ENCODE measurements at regions not wholly inside any gene's neighbourhood (a gene's known extent, or its start where the extent isn't known, plus 50 kb on each side); places are given as distances from the start of the nearest gene placed in this dataset.

GRCh38 chr6:6836609-6837406 lies 248.3 kb downstream of the LY86 start:
- H3K27ac ChIP-seq (ENCODE audit: insufficient read depth, low read depth, low read length), result no peak overlapping the region
- no peak overlapping the region for H2AFZ ChIP-seq (ENCODE audit: low read depth, low read length)
- no peak for DNase-seq (ENCODE audit: low read depth, low spot score)
- dilution Hi-C loops (cut with MboI; ENCODE audit: extremely low pct_ligation_motif_present, low sequenced_read_pairs), result no loop called here
- H3K9me1 ChIP-seq (replicated peaks; ENCODE audit: control insufficient read depth, extremely low read depth, insufficient read depth, low read length), result no peaks in the 10 kb centered on the region
- intact Hi-C loops (cut with micrococcal nuclease), result no loop called here
- peaks cover 4 to 7% of the 10 kb centered on the region in 2 experiments for H3K27me3 ChIP-seq (ENCODE audit: control insufficient read depth in 2 of 2, insufficient read depth in 2 of 2, low read length in 2 of 2)
- no peak overlapping the region for H3K9ac ChIP-seq (replicated peaks; ENCODE audit: extremely low read depth, insufficient read depth, low read length)
- H3K79me2 ChIP-seq (ENCODE audit: control insufficient read depth, insufficient read depth, low read length), result no peaks in the 10 kb centered on the region
- no peaks in the 10 kb centered on the region for H3K36me3 ChIP-seq (ENCODE audit: control insufficient read depth in 2 of 2, extremely low read depth in 1 of 2, insufficient read depth in 2 of 2, low read length in 2 of 2)
- FAIRE-seq, result no peak
- CTCF ChIA-PET, result no interaction called here
- no TSS peak for BruUV-seq (replicated peaks)
- H4K20me1 ChIP-seq (replicated peaks; ENCODE audit: control insufficient read depth, extremely low read depth, insufficient read depth, low read length), result no peaks in the 10 kb centered on the region
- no peaks in the 10 kb centered on the region for H3K9me3 ChIP-seq (replicated peaks; ENCODE audit: control insufficient read depth, insufficient read depth, low read length)
- no peak overlapping the region for H3K4me3 ChIP-seq (replicated peaks in 1 of 3; ENCODE audit: insufficient read depth in 1 of 3, low read depth in 1 of 3, low read length in 3 of 3)
- TF ChIP-seq CTCF (IDR thresholded peaks at IDR 0.05; ENCODE audit: extremely low read depth in 1 of 2, insufficient read depth in 1 of 2, low read depth in 1 of 2, low read length in 2 of 2) (no peak), JUN (IDR thresholded peaks at IDR 0.05; ENCODE audit: borderline replicate concordance, insufficient read depth, insufficient read length, low read depth) (no peak), MYC (IDR thresholded peaks at IDR 0.05; ENCODE audit: low read depth, low read length) (no peak), GATA2 (IDR thresholded peaks at IDR 0.05; ENCODE audit: insufficient read depth, insufficient read length, low read depth, low read length) (no peak), FOS (IDR thresholded peaks at IDR 0.05; ENCODE audit: borderline replicate concordance, insufficient read depth, low read length) (no peak), POLR2AphosphoS5 (IDR thresholded peaks at IDR 0.05; ENCODE audit: insufficient read depth, low read depth, low read length) (no peak), EZH2 (IDR thresholded peaks at IDR 0.05; ENCODE audit: borderline replicate concordance, low read depth, low read length, severe bottlenecking) (no peak), POLR2A (IDR thresholded peaks at IDR 0.05; ENCODE audit: low read depth, low read length) (no peak)
- TF ChIP-seq, protein P1, sequence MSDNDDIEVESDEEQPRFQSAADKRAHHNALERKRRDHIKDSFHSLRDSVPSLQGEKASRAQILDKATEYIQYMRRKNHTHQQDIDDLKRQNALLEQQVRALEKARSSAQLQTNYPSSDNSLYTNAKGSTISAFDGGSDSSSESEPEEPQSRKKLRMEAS (IDR thresholded peaks at IDR 0.05; ENCODE audit: insufficient read depth, insufficient read length), result no peak
- POLR2A ChIA-PET, result no interaction called here
- H3K4me2 ChIP-seq (ENCODE audit: insufficient read depth, low read length), result no peak overlapping the region
- H3K4me1 ChIP-seq (ENCODE audit: control insufficient read depth, extremely low read depth, insufficient read depth, low read length), result no peaks in the 10 kb centered on the region
